Smooth muscle cell (in vitro differentiated cells): ENCODE measurements at regions not wholly inside any gene's neighbourhood (a gene's known extent, or its start where the extent isn't known, plus 50 kb on each side); places are given as distances from the start of the nearest gene placed in this dataset.

Experiments used
- DNase-seq: peaks from one replicate; lab custom pipeline; 2025; ENCODE audit not compliant: unreplicated experiment; lab: John Stamatoyannopoulos, UW
- H2AFZ ChIP-seq: fragments of 200-600 bp; sonication (generic); 2 replicates; pipeline ENCODE4 v1.6.0; 2016; ENCODE audit warnings: antibody characterized with exemption, low read depth, mild to moderate bottlenecking
- H3F3A ChIP-seq: fragments of 200-600 bp; sonication (generic); 2 replicates; pipeline ENCODE4 v1.6.0; 2017; ENCODE audit warnings: antibody characterized with exemption, low read depth
- H3K27ac ChIP-seq: fragments of 200-600 bp; sonication (generic); 2 replicates; pipeline ENCODE4 v1.5.1; 2016; ENCODE audit warnings: low read depth, mild to moderate bottlenecking
- H3K27me3 ChIP-seq: fragments of 200-600 bp; sonication (generic); 2 replicates; pipeline ENCODE4 v1.6.1; 2016; ENCODE audit warnings: low read depth, mild to moderate bottlenecking
- H3K36me3 ChIP-seq: fragments of 200-600 bp; sonication (generic); 2 replicates; pipeline ENCODE4 v1.5.1; 2016; ENCODE audit warnings: low read depth
- H3K4me1 ChIP-seq: fragments of 200-600 bp; sonication (generic); 2 replicates; pipeline ENCODE4 v1.5.1; 2016; ENCODE audit warnings: low read depth
- H3K4me2 ChIP-seq: fragments of 200-600 bp; sonication (generic); 2 replicates; pipeline ENCODE4 v1.6.0; 2016; ENCODE audit warnings: mild to moderate bottlenecking
- H3K4me3 ChIP-seq: fragments of 200-600 bp; sonication (generic); 2 replicates; pipeline ENCODE4 v1.5.1; 2016; ENCODE audit warnings: mild to moderate bottlenecking
- H3K79me2 ChIP-seq: fragments of 200-600 bp; sonication (generic); 2 replicates; pipeline ENCODE4 v1.6.0; 2016; ENCODE audit warnings: low read depth, mild to moderate bottlenecking
- H3K9ac ChIP-seq: fragments of 200-600 bp; sonication (generic); 2 replicates; pipeline ENCODE4 v1.6.0; 2016; ENCODE audit warnings: low read depth
- H3K9me3 ChIP-seq: fragments of 200-600 bp; sonication (generic); replicated peaks from 2 replicates; pipeline ENCODE4 v1.5.1; 2016; ENCODE audit warnings: low read depth
- H4K20me1 ChIP-seq: fragments of 200-600 bp; sonication (generic); 2 replicates; pipeline ENCODE4 v1.6.0; 2016; ENCODE audit warnings: low read depth
- WGBS: methylation state at CpG from one replicate; pipeline ENCODE4 v1.1.7; 2016; ENCODE audit warnings: low lambda C conversion rate; 5-methylcytosine and 5-hydroxymethylcytosine counted together
- TF ChIP-seq, protein P1 (sequence below): fragments of 200-600 bp; sonication (generic); IDR thresholded peaks from 2 replicates; pipeline ENCODE4 v1.5.1; 2017; ENCODE audit warnings: borderline replicate concordance, mild to moderate bottlenecking, antibody characterized with exemption; ENCODE audit not compliant: insufficient read depth, poor library complexity, severe bottlenecking

DNA sequence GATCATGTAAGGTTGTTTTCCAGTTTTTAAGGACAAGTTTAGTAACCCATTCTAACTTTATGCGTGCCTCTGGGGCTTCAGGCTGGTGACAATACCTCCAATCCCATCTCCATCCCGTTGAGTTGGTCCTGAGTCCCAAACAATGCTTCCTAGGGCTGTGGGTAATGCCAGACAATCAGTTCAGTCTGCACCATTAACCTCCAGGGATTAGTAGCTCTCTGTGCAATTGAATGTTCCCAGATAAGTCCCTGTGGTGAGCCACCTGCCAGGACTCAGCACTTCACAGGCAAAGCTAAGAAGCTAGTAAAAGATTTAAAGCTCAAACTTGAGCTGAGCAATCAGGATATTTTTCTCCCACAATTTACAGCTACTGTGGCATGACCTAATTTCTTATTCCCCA is 462.2 kb upstream of the PTBP2 start:
- Histone ChIP-seq H4K20me1 (no peaks in the 10 kb centered on the region), H3K4me2 (no peak overlapping the region), H3K27ac (no peak overlapping the region), H3K4me1 (peaks cover 9% of the 10 kb centered on the region), H3K9me3 (no peaks in the 10 kb centered on the region), H3F3A (no peaks in the 10 kb centered on the region), H3K4me3 (no peak overlapping the region), H3K79me2 (no peaks in the 10 kb centered on the region), H2AFZ (no peak overlapping the region), H3K36me3 (no peaks in the 10 kb centered on the region), H3K27me3 (peaks cover 44% of the 10 kb centered on the region), H3K9ac (no peak overlapping the region)
- TF ChIP-seq, protein P1, sequence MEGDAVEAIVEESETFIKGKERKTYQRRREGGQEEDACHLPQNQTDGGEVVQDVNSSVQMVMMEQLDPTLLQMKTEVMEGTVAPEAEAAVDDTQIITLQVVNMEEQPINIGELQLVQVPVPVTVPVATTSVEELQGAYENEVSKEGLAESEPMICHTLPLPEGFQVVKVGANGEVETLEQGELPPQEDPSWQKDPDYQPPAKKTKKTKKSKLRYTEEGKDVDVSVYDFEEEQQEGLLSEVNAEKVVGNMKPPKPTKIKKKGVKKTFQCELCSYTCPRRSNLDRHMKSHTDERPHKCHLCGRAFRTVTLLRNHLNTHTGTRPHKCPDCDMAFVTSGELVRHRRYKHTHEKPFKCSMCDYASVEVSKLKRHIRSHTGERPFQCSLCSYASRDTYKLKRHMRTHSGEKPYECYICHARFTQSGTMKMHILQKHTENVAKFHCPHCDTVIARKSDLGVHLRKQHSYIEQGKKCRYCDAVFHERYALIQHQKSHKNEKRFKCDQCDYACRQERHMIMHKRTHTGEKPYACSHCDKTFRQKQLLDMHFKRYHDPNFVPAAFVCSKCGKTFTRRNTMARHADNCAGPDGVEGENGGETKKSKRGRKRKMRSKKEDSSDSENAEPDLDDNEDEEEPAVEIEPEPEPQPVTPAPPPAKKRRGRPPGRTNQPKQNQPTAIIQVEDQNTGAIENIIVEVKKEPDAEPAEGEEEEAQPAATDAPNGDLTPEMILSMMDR, result no peak
- DNase-seq, result no peak
- WGBS, result 54% methylated on average over 2 of the region's 2 CpGs

DNA sequence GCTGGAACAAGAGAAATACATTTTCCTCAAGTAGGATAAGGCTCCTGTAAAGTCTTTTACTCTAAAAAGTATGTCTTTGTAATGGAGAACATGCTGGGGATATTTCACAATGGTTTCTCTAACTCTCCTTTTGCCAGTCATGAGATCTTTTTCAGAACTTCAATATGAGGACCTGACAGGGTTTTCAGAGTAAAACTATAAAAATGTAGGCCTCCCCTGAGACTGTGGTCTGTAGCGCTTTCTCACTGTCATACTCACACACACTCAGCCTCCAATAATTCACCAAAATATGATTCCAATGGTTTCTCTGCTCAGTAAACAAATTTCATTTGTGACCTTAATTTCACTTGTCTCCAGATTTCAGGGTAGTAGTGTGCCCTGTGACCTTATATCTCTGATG is 440.1 kb upstream of the PTBP2 start:
- Histone ChIP-seq H3K4me3 (no peak overlapping the region), H3K9me3 (peaks cover 4% of the 10 kb centered on the region), H4K20me1 (no peaks in the 10 kb centered on the region), H3K4me1 (no peaks in the 10 kb centered on the region), H3K27ac (no peak overlapping the region), H2AFZ (no peak overlapping the region), H3F3A (no peaks in the 10 kb centered on the region), H3K27me3 (peaks cover 6% of the 10 kb centered on the region), H3K36me3 (peaks cover 2% of the 10 kb centered on the region), H3K9ac (no peak overlapping the region), H3K79me2 (no peaks in the 10 kb centered on the region), H3K4me2 (no peak overlapping the region)
- 95% methylated on average over 1 of the region's 1 CpG for WGBS
- TF ChIP-seq, protein P1, result no peak
- DNase-seq, result no peak

DNA sequence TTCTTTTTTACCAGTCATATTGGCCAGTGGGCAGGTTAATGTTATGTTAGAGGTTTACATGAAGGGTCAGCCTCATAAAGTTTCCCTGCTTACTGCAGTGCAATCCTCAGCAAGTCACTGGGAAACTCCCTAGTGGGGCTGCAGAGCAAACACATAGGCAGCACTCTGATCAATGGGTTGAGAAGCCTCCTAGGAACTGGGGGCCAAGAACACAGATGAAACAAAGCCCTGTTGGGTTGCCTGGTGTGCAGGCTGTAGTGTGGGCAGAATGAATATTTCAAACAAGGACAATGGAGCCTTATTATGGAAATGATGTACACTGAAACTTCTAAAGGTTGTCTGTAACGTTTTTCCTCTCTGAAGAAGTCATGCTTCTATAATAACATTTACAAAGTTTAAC is 431.6 kb upstream of the PTBP2 start:
- DNase-seq, result no peak
- Histone ChIP-seq H3K4me2 (no peak overlapping the region), H3K27ac (no peak overlapping the region), H3F3A (no peaks in the 10 kb centered on the region), H3K4me1 (peaks cover 3% of the 10 kb centered on the region), H3K79me2 (no peaks in the 10 kb centered on the region), H3K9ac (no peak overlapping the region), H3K36me3 (peaks cover 4% of the 10 kb centered on the region), H3K4me3 (no peak overlapping the region), H3K27me3 (peaks cover 30% of the 10 kb centered on the region), H2AFZ (no peak overlapping the region), H4K20me1 (no peaks in the 10 kb centered on the region), H3K9me3 (peaks cover 4% of the 10 kb centered on the region)
- 81% methylated on average over 1 of the region's 1 CpG for WGBS
- TF ChIP-seq, protein P1, result no peak

DNA sequence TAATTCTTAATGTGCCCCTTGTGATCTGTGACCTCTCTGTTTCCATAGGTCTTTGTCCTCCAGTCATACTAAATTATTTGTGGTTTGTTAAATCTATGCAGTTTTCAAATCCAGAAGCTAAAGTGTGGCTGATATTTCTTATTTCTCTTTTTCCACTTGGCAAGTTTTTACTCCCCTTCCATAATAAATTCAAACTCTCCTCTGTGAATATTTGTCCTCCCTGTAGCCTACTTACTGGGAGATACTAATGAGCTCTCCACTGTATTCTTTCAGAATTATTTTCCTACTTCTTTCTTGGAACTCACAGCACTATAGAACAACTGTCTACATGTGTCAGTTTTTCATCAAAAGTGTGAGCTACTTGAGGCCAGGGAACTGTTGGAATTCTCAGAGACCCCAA is 430.8 kb upstream of the PTBP2 start:
- peaks cover 4% of the 10 kb centered on the region for H3K36me3 ChIP-seq
- no peaks in the 10 kb centered on the region for H4K20me1 ChIP-seq
- DNase-seq, result no peak
- peaks cover 3% of the 10 kb centered on the region for H3F3A ChIP-seq
- H3K4me3 ChIP-seq, result no peak overlapping the region
- H3K4me2 ChIP-seq, result no peak overlapping the region
- TF ChIP-seq, protein P1, result no peak
- no peak overlapping the region for H2AFZ ChIP-seq
- H3K4me1 ChIP-seq, result peaks cover 3% of the 10 kb centered on the region
- H3K79me2 ChIP-seq, result no peaks in the 10 kb centered on the region
- no peak overlapping the region for H3K27ac ChIP-seq
- no peak overlapping the region for H3K9ac ChIP-seq
- H3K27me3 ChIP-seq, result peaks cover 36% of the 10 kb centered on the region
- H3K9me3 ChIP-seq, result peaks cover 4% of the 10 kb centered on the region
